ENCODE measurements at regions not wholly inside any gene's neighbourhood (a gene's known extent, or its start where the extent isn't known, plus 50 kb on each side); places are given as distances from the start of the nearest gene placed in this dataset.
A peak's percentile ranks its signal among the peaks of the same experiment; 100 is the strongest.

DNA sequence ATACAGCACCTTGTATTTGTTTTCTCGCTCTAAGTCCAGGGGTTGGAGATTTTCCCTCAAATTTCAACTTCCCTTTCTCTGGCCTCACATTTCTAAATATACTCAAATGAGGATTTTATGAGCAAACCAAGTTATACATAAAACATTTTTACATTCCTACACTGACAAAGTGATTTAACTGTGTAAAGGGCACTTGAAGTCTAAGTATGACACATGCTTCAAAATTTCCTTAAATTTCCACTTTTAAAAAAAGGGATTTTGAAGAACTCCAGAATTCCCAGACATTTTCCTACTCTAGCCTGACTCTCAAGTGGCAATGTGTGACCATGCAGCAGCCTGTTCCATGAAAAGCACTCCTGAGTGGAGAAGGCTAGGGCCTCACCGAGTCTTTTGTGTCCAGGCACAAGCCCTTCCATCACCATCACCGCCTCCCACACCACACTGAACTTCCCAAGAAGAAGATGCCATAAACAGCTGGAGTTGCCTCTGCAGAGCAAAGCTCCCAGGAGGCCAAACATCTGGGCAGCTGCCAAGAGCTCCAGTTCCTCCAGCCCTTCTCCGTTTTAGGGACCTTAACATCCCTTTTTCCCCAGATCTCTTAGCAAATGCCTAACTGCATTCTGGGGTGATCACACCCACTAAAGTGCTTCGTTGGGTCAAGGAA, 68.9 kb downstream of the NCR2 start:
- DNase-seq = no peak

DNA sequence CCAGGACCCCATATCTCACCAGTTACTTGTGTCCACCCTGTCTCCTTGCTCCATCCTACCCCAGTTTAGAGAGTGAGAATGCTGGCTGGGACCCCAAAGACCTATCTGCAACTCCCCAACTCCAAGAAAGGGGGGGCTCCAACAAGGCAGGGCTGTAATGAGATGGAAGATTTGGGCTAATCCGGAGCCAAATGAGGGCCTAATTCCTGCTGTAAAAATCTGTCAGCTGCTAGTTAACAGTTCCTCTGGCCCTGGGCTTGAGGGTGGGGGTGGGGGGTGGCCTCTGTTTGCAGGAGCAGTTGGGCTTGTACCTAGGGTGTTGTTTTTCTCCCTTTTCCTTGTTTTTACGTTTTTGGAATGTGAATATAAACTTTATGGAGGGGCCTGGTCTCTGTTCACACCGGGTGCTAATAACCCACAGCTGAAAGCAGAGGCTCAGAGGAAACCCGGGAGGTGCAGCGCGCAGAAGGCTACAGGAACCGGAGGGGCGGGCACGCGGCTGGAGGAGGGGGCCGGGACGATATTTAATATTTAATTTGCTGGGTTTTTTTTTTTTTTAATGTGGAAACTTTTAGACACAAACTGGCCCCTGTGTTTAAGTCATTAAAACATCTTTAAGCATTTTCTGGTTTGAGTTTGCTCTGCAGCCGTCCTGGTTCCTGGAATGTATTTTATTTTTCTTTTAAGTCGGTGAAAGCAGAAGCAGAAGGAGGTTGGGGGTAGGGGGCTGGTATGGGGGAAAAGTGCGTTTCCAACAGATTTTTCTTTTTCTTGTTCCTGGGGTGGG, 70.7 kb downstream of the NCR2 start:
- DNase-seq = no peak

DNA sequence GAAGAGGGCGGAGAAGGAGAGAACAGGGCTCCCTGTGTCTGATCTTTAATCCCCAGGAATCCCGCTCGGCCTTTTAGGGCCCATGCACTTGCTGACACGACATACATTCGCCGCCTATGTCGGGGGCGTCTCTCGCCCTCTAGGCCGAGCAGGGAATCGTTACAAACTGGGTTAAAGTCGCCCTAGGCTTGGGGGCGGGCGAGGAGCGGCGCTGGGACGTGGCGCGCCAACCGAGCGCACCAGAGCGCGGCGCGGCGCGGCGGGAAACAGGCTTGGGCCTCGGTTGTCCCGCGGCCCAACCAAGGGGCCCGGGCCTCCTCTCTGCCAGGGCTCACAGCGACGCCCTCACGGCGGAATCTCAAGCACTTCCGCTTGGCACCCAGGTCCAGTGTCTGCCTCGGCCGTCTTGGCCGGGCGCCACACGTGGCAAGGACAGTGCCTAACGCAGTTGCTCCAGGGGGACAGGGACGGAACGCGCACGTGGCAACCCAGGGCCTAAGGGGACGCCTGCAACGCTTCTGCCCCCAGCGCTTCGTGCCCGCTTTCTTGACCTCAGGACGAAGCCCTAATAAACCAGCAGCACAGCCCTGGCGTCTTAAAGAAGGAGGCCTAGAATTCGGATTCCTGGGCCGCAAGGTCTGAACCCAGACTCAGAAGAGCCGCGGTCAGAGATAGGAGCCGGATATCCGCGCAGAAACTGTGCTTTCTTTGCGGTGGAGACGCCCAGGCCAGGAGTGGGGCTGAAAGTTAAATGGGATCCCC, 71.5 kb downstream of the NCR2 start:
- DNase-seq = no peak

DNA sequence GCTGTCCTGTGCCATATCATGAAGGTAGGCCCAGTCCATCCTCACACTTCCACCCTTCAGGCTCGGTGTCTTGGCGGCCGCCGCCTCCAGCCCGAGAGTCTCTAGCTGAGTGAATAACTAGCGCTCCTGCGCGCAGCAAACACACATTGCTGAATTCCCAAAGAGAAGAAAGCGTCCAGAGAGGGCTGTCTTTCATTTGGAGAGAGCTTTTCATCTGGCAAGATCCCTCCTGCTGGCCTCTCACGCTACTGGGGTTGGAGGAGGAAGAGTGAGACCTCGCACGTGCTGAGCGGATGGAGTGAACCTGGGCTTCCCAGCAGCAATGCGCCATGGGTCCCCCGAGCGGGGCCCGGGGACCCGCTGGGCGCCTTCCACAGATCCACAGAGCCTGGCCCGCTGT, 73.2 kb downstream of the NCR2 start:
- no peak for DNase-seq

DNA sequence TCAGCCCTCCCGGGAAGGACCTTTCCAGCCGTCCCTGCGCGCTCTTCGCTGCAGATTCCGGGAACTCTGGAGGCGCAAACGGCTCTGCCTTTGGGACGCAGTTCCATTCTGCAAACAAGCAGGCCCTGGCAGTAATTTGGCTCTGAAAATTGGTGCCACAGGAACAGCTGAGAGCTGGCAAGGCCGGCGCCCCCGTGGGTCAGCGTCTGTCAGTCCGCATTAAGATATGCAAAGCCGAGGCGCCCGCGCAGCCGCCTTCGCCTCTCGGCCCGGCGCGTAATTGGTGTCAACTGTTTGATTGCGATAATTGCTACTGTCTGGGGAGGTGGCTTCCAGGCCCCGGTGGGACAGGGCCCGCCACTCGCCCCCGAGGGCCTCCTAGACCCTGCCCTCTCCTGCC, 73.6 kb downstream of the NCR2 start:
- no peak for DNase-seq

DNA sequence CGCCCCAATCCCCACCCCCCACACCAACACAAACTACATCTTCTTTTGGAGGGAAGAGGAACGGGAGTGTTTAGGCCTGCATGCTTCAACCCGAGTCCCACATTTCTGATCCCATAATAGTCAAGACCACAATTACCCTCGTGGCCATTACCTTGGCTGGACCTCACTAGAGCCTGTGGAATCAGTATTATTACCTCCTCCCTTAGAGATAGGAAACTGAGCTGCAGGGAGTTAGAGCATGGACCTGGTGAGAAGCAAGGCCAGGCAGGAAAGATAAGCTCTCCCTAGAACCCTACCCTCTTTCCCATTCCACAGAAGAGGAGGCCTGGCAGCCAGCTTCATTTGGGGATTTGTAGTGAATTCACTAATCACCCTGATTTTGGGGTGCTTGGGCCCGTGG, 74.1 kb downstream of the NCR2 start:
- no peak for DNase-seq

DNA sequence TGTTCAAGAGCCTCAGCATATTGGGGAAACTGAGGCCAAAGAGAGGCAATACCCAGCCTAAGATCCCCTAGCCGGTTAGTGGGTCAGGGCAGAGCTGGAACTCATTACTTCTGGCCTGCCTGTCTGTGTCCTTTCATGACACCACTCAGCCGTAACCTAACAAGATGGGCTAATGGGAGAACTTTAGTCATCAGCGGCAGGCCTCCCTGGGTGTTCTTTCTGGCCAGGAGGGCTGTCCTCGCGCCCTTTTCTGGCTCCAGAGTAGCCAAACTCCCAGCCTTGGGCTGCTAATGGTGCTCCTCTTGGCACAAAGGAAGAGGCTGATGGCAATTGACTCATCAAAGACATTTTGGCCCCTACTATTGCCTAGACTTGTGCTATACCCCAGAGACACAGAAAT, 76.6 kb downstream of the NCR2 start:
- no peak for DNase-seq

DNA sequence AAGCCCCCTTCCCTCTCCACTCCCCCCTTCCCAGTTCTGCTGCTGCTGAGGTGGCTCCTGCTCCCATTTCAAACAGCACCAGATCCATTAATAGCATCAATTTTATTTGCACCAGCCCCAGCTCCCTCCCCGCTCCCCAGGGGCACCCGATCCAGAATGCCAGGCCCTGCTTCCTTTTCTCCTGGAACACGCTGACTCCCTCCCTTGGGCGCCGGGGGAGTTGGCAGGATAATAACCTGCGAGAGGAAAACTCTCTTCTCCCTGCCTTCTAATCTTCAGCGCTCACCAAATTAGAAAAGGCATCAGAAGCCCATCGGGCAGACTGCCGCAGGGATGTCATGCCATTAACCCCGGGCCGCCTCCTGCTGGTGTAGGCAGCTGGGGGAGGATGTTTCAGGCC, 77.8 kb downstream of the NCR2 start:
- no peak for DNase-seq

DNA sequence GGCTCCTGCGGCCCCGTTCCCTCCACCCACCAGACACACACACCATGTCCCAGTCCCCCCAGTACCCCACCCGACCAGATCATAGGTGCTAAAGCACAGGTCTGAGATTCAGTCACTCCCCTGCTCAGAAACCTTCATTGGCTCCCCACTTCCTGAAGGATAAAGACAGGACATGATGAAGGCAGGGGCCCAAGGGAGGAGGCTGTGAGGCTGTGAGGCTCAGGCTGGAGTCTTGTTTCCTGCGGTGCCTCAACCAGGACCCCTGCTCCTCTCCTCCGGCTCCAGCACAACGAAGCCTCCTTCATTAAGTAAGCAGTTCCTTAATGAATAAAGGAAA, 81.1 kb downstream of the NCR2 start:
- DNase-seq = no peak

DNA sequence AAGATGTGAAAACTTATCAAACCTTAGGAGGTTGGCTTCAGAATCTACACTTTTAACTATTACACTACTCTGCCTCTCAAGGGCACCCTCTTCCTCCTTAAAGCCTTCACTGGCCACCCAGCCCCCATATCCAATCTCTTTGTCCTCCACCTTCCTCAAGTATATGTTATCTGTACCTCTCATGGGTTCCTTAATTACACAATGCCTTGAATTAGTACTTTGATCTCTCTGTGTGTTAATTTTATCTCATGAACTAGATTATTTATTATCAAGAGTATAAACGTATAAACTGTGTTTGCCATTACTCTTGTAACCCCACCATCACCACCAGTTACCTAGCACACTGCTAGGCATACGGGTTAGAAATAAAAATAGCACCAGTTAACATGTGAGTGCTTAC, 83.3 kb downstream of the NCR2 start:
- DNase-seq = no peak

DNA sequence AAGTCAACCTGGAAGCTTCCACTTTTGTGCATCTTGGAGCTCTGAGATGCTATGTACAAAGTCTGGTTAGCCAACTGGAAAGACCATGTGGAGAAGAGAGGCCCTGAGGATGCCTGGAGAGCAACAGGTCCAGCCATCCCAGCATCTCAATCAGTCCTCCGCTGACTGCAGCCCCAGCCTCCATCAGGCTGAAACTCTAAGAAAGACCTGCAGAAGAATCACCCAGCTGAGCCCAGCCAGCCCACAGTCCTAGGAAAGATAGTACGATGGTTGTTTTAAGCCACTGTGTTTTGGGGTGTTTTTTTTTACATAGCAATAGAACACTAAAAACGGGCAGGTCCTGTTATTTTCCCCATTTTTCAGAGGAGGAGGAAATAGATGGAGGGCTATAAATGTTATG, 84.0 kb downstream of the NCR2 start:
- no peak for DNase-seq

DNA sequence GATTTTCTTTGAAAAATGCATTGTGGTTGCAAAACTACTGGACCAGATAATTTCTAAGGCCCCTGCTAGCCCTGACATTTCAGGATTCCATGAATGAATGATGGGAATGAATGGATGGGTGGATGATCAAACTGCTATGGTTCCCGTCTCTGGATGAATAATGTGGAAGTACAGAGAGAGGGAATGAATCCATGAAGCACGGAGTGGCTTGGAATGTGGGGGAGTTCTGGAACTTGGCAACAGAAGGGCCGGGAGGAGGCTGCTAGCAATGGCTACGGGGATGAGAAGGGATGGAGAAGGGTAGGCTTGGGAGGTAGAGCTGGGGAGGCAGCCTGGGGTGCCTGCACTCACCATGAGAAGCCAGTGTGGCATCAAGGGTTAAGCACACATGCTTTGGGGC, 84.8 kb downstream of the NCR2 start:
- DNase-seq = no peak

DNA sequence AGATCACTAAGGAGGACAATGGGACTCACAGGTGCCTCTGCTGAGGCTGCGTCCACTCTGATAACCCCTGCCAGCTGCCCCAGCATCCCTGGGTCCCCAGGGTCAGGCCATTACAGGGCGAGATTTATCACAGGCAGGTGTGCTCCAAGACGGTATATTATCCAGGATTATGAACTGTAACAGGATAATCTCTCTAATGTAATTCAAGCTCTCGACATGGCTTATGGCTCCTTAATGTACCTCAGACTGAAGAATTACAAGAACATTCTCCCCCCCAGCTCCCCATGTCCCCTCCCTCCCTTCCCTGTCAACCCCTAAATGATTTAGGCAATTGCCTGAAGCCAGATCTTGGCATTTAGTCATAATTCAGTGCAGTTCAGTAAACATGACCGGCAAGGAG, 86.8 kb downstream of the NCR2 start:
- DNase-seq = no peak

DNA sequence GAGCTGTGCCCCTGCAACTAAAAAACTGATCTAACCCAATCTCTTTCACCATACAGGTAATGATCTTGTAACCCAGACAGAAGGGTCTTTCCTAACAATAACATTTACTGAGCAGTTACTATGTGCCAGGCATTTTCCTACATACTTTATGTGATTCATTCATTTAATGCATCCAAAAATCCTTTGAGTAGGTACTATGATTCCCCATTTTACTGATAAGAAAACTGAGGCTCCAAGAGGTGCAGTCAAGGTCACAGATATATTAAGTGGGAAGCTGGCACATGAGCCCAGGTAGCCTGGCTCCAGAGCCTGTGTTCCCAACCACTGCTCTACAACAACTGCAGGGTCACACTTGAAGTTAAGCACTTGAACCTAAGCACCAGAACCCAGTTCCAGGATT, 87.6 kb downstream of the NCR2 start:
- no peak for DNase-seq

DNA sequence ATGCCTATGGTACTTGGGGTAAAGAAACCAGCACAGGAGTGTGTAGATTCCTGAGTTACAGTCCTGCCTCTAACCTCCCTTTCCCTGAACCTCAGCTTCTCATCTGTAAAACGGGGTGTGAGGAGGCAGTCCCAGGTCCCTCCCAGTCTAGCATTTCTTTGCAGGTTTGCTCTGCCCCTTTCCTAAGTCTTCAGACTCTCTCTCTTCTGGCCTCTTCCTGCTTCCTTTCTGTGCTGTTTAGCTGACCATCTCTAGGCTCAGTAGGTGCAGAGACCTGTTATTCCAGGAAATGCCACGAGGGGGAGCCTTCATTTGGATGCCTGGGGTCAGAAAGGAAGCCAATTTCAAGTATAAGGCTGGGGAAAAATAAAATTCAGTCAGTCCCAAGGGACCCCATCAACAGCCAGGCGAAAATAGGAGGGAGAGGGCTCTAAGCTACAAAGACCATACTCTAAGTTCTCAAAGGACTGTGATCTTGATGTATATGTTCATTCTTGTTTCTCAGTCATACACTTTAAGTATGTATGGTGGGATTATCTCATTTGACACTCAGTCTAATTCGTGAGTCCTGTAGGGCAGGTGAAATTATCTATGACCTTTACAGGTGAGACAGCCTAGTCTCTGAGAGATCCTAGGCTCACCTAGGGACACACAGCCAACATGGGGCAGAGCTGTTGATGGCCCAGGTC, 89.1 kb downstream of the NCR2 start:
- DNase-seq = peak; percentile 63

DNA sequence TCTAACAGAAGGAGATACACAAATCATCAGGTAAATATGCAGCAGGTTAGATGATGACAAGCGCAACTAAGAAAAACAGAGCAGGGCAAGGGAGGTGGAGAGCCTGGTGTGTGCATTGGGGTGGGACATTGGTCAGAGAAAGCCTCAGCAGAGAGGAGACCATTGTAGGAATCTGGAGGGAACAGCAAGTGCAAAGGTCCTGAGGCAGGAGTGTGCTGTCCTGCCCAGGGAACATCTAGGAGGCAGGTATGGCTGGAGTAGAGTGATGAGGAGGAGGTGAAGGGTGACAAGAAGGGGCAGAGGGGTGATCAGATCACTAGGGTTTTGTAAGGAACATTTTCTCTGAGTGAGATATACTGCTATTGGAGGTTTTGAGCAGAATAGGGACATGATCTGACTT, 90.1 kb downstream of the NCR2 start:
- DNase-seq = no peak

DNA sequence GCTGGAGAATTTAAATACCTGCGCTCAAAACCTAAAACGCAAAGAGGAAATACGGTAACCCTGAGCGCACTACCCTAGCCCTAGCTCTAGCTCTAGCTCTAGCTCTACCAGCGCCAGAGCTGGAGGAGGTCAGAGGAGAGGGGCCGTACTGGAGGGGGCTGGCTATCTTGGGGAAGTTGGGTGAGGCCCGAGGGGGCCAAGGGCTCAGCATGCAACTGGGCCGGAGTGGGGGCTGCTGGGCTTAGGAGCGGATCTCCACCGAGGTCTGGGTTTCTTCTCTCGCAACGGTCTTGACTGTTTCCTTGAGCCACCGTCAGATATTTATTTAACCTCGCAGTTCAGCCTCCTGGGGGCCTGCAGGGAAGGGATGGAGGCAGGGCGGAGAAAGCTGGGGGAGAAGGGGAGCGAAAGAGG, 91.0 kb downstream of the NCR2 start:
- DNase-seq = no peak

DNA sequence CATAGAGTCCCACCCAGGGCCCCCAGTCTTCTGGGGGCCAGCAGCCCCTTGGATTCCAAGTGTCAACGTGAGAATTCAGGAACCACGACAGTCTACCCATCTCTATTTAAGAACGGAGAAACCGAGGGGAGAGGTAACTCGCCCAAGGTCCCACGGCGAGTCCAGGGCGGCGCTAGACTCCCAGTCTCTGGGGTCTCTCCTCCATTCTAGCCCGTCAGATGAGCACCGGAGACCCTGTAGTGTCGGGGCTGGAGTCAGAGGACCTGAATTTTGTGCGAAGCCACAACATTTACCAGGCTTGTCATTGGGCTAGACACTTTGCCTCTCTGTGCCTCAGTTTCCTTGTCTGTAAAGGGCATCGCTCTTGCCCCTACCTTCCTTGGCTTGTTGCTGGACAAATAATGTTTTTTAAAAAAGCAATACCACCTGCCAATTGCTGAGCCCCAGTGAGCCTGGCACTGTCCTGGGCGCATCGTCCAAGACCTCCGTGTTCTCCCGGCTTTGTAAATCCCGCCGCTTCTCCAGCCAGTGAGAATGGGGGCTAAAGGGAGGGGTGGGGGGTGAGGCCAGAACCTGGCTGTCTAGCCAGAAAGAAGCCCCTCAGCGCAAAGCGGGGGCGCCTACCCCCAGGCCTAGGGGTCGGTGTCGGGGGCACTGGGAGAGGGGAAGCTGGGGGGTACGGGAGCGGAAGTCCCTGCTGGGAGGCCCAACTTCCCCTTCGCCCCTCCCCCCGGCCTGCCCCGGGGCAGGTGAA, 91.7 kb downstream of the NCR2 start:
- DNase-seq = no peak

DNA sequence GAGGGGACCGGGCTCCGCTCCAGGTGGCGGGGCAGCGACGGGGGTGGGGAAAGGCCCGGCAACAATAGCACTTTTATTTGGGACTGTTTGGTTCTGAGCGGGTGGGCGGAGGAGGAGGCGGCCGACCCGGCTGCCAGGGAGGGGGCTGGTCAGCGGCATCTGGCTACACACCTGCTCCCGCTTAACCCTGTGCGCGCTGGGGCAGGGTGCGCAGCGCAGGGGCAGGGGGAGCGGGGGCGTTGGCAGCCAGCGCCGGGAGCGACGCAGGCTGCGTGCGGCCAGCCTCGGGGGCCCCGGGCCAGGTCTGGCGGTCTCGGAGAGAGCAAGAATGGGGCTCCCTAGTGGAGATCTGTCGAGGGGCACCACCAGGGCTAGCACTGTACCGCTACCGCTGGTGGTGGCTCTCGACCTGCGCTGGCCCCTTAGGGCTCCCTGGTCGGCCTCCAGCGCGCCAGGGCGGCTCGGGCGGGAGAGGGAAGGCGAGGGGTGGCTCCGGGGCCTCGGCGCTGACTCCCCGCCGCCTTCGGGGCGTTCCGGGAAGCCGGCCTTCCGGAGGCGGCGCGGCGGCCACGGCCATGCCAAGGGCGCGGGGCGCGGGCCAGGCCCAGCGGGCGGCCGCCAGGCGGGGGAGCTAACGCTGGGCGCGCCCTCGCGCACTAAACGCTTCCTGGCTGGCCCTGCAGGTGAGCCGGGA, 92.4 kb downstream of the NCR2 start:
- DNase-seq = peak; percentile 10

DNA sequence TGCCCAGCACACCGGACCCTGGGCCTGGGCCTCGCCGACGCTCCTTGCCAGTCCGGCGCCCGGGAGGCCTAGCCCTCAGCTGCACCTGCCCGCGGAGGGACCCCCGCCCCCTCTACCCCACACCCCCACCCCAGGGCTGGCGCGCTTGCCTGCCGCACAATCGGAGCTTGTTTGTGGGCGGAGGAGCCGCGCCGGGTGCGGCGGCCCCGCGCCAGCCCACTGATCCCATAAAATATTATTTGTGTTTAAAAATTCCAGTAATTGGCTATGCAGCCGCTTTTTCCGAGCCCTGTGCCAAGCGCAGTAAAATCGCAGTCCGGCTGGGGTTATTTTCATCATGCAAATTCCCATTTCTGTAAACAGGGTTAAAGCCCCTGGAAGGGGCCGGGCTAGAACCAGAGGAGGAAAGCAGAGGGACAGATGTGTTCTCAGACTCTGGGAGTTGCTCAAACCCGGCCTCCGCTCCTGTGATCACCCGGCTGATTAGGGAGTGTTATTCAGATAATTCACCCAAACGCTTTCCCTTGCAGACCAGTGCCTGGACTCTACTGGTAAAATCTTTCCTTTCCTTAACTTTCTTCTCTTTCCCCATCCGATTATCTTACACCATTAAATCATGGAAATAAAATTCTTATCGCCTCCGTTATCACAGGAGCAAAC, 93.1 kb downstream of the NCR2 start:
- DNase-seq = no peak

DNA sequence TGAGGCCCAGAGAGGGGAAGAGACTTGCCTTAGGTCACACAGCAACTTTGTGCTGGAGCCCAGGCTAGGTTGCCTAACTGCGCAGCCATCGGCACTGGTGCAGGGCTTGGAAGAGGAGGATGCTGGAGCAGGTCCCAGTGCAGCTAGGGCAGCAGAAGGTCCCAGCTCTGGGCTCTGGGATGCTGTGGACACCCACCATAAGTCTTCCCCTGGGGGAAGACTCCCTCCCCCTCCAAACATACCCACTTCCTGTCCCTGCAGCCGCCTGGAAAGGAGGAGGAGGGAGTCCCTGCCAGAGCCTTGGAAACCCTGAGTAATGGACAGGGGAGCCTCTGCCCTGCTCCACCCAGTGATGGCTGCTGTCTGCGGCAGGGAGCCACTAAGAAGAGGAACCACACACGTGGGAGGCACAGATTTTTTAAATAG, 93.6 kb downstream of the NCR2 start:
- no peak for DNase-seq
